RPMI8226 (cell line): ENCODE measurements at regions not wholly inside any gene's neighbourhood (a gene's known extent, or its start where the extent isn't known, plus 50 kb on each side); places are given as distances from the start of the nearest gene placed in this dataset.

Experiments
- DNase-seq: peaks from one replicate; pipeline ENCODE4 v3.0.0-alpha.2; 2015

DNA sequence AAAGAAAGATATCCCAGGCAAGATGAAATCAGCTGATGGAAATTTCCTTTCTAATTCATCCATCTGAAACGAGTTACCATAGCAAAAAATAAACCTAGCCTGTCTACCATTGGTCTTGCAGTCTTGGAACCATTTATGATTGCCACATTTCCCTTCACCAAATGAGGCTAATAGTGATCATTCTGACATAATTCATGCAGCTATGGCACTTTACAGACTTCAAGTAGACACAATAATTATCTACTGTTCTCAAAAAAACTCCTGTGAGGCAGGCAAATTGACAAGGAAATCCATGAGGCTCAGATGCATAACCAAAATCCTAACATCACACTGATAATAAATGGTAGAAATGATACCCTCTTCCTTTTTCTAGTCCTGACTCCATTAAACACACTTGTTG, 1669.7 kb upstream of the LRRTM1 start:
- no peak for DNase-seq

DNA sequence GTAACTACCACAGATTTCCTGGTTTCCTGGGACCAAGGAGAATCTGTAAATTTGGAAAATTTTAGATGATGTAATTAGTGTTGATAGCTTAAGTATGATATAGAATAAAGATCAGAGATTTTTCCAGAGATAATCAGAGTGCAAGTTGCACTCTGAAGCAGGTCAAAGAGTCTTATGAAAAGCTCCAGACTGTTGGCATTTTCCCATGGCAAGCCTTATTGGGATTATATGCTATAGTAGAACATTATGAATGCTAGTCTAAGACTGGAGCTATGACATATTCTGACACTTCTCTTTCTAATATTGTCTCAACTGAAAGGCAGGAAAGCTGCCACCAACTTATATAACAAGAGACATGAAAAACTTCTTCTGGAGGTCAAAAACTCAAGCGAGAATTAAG, 1638.3 kb upstream of the LRRTM1 start:
- DNase-seq = no peak

DNA sequence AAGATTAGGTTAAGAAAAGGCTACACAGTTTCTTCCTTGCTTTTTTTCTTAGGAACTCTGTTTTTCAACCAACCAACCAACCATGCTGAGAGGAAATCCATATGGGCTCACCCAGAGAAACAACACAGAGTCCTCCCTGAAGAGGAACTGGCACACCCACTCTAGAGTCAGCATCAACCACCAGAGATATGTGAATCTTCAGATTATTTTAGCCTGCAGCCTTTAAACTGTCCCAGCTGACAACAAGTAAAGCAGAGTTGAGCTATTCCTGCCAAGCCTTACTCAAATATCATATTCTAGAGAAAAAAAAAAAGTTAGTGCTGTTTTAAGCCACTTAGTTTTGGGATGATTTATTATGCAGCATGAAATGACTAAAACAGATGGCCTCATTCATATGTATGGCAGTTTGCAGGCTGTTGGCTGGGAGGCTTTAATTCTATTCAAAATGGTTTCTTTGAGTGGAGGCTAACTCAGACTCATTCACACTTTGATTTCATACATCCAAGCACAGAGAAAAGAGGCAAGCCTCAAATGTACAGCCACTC, 1637.7 kb upstream of the LRRTM1 start:
- DNase-seq = no peak

DNA sequence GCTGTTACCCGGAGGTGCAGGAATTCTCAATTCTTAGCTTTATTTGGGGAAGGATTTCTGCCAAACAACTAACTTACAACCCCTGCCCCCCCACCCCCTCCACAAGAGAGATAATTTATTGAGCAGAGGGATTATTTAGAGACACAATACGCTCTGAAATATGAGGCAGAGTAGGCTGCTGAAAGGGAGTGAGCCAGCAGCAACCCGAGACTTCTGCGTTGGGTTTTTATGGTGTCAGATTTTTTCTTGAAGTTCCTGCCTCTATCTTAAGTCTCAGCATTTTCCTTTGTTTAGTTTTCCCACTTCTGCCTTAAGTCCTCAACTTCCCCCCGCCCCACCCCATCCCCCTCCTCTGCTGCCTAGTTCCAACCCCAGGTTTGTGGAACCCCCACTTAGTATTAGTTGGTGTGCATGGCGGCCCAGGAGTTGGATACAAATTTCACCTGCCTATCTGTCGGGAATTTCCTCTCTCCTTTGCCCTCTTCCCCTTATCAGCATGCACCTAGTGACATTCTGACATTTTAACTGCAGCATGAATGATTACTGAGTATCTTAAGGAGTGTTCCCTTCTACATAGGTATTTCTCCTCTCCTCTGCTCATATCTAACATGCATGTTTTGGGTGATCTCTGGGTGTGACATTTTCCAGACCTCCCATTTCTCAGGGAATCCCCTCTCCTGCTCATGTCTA, 1635.9 kb upstream of the LRRTM1 start:
- no peak for DNase-seq

DNA sequence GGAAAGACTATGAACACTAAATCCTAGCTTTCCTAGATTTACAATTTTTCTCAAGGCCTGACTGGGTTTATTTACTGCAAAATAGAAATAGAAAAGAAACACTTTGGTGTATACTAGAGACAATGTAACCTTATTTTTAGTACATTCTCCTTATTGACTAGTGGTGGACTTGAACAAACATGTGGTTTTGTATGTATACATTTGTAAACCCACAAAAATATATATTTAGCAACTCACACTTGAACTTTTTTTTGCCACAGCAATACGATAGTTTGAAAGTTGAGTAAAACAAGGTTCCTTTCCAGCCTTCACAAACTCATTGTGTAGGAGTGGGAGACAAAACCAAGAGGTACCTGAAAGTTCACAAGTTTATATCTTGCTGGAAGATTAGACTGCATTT, 1633.4 kb upstream of the LRRTM1 start:
- DNase-seq = no peak

DNA sequence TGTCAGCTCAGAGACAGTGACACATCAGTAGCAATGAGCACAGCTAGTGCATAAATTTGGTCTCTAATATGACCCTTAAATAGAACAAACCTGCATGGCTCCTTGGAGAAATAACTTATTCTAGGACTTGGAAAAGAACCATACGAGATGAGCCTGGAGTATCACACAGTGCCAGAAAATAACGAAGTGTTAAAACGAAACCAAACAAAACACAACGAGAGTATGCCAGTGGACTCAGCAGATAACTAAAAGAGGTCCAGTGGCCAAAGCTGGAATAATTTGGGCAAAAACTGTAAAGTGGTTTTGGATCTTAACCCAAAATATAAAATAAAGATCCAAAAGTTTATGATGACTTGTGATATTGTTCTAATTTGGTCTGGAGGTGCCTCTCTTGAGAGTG, 1599.0 kb upstream of the LRRTM1 start:
- no peak for DNase-seq

DNA sequence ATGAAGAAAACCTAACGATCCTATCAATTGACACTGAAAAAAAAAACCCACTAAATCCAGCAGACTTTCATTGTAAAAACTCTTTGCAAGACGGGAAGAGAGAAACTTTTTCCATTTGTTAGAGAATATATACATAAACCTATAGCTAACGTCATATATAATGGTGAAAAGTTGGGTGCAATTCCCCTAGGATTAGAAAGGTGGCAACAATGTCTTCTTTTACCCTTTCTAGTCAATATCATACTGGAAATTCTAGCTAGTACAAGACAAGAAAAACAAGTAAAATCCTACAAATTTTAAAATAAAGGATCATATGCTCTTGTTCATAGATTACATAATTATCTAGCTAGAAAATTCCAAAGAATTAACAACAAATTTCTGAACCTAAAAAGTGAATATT, 1596.5 kb upstream of the LRRTM1 start:
- DNase-seq = no peak

DNA sequence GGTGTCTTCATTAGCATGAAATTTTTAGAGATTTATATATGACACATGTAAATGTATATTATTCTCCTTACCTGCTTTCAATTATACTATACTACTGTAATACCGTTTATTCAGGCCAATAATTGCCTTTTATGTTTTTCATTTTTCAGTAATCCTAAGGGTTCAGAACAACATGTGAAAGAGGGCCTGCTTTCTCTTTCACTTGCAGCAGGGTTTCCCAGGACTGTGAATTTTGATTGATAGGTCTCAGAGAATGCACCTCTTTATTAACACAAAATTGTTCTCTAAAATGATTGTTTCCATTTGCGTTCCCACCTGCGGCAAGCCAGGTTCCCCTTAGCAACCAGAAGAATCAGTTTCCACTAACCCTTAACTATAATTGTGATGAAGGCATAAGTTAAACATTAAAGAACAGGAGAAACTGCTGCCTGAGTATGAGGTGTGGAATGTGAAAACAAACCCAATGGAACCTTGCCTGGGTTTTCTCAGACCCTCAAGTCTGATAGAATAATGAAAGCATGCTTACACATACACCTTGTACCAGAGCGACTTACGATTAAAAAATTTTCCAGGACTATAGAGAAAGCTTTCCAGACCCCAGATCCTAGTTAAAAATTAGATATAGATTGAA, 1591.2 kb upstream of the LRRTM1 start:
- no peak for DNase-seq

DNA sequence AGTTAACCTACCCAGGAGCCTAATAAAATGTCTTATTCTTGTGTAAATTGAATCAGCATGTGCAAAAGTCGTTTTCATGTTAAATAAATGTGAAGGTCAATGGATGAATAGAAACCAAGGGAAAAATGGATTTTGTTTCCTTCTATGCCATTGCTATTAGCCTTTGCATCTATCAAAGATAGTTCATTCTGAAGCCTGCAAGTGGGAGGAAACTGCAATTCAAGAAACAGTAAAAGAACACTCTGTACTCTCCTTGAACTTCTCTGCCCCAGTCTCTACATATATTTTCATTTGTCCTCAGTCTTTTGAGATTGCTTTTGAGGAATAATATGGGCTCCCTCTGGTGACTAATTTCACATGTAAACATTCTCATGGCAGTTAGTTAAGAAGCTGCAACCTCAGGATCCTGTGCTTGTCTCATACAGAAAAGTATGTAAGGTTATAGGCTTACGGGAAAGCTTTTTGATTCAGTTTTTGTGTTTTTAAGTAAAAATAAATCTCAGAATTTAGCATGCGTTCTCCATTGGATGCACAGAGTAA, 1590.0 kb upstream of the LRRTM1 start:
- no peak for DNase-seq

DNA sequence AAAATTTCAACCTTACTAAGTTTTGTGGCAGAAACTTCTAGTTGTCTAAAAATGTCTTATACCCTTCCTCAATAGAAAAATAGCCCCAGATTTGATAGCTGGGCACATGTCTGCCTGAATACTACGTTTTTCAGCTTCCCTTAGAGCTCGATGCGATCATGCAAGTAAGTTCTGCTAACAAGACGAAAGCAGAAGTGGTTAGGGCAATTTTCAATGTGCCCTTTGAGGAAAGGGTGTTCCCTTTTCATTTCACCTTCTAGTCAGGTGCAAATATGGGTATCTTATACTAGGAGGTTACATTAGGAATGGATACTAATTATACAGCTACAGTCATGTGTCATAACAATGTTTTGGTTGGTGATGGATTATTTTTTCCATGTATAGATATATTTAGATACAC, 1572.1 kb upstream of the LRRTM1 start:
- no peak for DNase-seq

DNA sequence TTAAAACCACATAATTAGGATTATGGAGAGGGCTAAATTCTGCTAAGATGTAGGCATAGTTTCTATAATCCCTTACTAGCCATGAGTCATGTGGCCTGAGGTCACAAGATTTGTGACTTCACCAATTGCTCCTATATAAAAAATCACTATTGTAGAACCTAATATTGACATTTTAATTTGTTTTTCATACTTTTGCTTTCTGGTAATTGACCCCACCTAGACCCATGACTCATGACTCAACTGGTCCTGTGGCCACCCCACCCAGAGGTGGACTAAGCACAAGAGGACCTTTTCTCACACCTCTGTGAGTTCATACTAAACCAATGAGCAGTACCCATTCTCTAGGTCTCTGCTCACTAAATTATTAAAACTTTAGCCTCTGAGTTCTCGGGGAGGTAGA, 1567.5 kb upstream of the LRRTM1 start:
- DNase-seq = no peak

DNA sequence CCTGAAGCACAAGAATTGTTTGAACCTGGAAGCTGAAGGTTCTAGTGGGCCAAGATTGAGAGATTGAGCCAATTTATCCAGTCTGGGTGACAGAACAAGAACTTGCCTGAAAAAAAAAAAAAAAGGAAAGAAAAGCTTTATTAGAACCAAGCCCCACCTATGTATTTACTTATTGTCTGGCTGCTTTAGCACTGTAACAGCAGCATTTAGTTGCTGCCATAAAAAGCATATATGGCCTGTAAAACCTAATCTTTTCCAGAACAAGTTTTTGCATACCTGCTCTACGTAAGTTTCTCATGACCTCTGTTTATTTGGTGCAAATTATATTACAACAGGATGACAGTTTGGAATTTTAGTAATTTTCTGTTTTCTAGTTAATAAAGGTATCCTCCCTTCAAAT, 1565.6 kb upstream of the LRRTM1 start:
- no peak for DNase-seq

DNA sequence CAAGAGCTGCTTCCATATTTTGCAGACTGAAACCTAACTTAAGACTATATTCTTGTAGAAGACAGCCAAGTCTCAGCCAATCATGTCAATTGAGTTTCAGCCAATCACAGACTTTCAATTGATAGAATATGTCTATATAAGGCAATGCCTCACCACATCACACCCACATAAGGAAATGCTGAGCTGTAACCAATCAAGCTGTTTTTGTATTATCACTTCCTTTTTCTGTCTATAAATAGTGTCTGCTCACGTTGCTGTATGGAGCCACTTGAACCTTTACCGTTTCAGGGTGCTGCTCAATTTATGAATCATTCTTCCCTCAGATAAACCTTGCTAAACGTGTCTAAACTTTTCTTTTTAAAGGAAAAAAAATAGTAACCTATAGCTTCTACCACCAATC, 1554.4 kb upstream of the LRRTM1 start:
- no peak for DNase-seq

DNA sequence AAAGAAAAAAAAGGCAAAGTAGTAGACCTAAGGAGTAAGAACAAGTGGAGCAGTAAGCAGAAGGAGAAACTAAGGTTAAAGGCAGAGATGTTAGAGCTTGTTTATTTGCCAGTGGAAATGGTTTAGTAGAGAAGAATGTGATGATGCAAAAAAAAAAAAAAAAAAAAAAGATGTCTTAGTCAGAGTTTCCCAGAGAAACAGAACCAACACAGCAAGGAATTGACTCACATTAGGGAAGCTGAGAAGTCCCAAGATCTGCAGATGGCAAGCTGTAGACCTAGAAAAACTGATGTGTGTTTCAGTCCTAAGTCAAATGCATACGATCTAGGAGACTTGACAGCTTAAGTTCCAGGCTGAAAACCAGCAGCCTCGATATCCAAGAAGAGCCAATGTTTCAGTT, 1548.8 kb upstream of the LRRTM1 start:
- DNase-seq = no peak

DNA sequence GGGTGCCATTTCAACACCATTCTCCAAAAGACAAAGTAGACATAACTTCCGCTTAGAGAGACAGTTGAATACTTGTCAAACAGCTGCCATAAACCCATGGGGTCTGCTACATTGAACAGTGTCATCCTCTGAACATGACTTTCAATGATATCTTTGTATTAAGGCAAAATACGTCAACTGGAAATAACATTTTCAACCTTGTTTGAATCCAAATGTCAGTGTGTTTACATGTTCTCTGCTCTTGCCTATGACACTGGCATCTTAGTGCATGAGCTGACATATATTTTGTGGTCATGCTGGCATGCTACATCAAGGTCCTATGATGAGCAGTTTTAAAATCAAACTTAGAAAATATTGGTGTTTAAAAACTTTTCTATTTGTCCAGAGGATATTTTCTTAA, 1548.1 kb upstream of the LRRTM1 start:
- no peak for DNase-seq

DNA sequence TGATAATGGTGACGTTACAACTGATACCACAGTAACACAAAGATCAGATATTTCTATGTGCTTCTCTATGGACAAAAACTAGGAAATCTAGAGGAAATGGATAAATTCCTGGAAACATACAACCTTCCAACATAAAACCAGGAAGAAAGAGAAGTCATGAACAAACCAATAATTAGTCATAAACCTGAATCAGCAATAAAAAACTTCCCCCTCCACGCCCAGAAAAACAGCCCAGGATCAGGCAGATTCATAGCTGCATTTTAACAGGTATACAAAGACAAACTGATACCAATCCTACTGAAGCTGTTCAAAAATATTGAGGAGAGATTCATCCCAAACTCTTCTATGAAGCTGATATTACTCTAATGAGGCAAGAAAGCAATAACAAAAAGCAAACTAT, 1535.2 kb upstream of the LRRTM1 start:
- no peak for DNase-seq

DNA sequence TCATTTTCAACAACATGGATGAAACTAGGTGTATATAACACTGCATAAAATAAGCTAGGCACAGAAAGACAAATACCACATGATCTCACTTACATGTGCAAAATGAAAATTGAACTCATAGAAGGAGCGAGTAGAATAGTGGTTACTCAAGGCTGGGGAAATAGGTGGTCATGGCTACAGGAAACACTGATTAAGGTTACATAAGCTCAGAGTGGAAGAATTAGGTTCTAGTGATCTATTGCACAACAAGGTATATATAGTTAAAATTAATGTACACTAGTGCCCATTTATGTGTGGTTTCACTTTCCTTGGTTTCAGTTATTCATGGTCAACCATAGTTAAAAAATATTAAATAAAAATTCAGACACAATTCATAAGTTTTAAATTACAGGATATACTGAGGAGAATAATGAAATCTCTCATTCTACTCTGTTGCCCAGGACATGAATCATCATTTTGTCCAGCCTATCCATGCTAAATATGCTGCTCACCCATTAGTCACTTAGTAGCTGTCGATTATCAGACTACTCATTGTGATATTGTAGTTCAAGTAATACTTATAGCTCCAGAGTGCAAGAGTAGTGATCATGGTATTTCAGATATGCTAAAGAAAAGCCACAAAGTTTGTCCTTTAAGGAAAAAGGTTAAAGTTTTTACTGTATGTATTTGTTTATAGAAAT, 1530.9 kb upstream of the LRRTM1 start:
- DNase-seq = no peak

DNA sequence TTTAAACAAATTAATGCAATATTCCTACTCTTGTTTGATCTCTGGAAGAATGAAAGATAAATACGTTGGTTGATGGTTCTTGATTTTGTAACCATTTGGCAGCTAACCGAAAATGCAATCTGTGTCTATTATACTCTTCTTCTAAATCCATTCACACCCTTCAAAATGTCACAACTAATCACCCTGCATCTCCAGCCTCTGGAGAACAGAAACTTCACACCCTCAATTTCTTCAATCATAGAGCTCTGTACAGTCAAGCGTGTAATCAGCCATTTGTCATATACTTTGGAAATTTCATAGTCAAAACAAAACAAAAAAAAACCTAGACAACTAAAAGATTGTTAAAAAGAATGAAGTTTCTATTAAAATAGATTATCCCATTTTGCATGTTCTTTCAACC, 1482.3 kb upstream of the LRRTM1 start:
- no peak for DNase-seq

DNA sequence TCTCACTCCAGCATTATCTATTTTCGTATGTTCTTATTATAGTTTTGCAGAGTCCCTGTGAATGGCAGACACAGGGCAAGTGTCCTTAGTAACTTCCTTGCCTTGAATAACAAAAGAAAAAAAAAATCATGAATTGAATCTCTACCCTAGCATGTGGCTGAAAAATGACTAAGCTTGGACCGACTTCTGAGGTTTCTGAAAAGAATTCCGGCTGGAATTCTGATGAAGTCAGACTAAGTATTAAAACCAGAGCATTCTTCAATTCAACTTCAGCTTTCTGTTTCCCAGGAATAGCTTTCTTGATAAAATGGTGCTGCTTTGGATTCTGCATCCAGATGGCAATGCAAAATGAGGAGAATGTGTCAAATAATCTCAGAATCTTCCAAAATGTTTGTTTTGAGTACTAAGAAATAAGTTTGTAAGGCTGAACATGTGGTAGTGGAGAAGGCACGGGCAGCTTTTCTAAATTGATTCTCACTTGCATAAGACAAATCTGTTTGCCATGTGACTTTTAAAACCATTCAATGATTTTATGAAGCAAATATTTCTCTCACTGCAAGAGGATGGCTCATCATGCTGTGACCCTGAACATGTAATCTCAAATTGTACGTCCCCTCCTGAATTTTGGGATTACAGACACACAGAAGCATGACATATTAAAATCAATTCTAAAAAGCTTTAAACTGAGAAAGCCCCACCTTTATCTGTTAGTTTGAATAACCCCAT, 1462.8 kb upstream of the LRRTM1 start:
- no peak for DNase-seq

DNA sequence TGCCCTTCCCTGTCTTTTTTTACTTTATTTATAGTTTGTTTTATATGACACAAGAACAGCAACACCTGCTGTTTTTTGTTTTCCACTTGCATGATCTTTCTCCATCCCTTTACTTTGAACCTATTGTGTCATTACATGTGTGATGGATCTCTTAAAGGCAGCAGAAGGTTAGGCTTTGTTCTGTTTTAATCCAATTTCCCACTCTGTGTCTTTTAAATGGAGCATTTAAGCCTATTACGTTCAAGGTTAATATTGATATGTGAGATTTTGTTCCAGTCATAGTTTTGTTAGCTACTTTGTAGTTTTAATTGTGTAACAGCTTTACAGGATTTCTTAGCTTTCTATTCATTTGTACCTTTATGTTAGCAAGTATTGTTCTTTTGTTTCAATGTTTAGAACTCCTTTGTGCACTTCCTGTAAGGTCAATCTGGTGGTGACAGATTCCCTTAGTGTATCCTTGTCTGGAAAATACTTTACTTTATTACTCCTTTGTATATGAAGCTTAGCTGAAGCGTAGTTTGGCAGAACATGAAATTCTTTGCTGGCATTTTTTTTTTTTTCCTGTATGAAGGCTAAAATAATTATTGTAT, 1443.0 kb upstream of the LRRTM1 start:
- no peak for DNase-seq

DNA sequence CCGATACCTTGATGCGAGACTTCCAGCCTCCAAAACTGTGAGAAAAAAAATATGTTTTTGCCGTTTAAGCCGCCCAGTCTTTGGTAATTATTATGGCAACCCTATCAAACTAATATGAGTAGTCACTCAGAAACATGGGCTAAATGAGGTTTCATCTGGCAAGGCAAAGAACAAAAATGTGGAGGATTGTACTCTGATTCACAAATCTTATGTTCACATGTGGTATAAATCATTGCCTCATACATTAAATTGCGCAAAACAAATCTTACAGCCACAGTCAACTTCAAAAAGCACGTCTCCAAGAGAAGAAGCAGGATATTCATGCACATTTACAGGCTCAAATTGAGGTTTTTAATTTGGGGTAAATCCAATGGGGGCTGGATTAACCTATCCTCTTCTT, 1435.4 kb upstream of the LRRTM1 start:
- no peak for DNase-seq

DNA sequence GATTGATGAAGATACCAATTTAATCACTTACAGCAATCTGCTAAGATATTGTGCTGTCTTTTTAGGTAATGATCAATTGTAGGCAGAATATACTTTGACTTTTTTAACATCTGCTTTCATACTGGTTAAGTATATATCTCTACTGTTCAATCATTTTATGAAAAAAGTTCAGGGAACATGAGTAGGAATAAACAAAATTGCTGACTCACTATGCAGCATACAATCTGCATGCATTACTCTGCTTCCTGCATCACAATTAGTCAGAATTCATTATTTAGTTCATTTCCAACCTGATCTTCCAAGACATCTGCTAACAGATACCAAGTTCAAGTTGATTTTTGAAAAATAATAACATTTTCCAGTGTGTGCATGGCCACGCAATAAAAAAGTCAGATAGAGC, 1430.4 kb upstream of the LRRTM1 start:
- DNase-seq = no peak

DNA sequence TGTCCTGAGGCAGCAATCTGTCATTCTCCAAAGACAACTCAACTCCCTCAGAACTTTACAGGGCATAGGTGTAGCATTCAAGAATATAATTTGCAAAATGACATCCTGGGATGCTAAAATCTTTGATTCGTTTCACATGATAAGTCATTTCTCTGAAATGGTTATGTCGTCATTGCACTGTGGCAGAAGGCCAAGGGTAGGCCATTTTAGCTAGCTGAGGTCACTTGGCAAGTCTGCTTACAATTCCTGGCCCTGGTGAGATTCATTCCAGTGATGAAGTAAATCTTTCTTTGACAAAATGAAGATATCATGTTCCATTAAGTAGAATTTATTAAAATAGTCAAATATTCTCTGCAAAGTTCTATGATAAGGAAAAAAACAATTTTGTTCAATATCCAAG, 1410.3 kb upstream of the LRRTM1 start:
- DNase-seq = no peak
